GM21515 (cell line): ENCODE measurements at regions not wholly inside any gene's neighbourhood (a gene's known extent, or its start where the extent isn't known, plus 50 kb on each side); places are given as distances from the start of the nearest gene placed in this dataset.
"Not testable (repeated sequence)": the region's sequence is repeated elsewhere in the genome, so short reads cannot be mapped to it uniquely, and the experiment has no call there.

Source experiments
- ATAC-seq: cut with Tn5 transposase; IDR thresholded peaks from one replicate; pipeline ENCODE4 v1.9.1; 2021; ENCODE audit not compliant: unreplicated experiment

DNA sequence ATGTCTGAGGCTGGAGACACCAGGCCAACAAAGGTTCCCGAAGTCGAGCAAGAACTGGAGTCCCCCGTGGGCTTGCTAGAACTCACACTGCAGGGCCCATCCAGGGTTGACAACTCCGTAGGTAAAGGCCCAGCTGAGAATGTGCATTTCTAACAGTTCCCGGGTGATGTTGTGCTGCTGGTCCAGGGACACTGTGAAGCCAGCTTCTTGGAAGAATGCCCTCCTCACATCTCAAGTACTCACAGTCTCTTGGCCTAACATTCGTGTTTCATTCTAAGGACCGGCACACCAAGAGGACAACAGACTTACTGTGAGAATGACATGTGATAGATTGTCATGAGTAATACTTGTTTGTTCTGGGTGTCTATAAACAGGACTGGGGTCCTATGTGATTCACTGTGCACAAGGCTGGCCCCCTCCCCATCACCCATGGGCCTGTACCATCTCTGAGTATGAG is 682.3 kb upstream of the IGFBP3 start:
- no peak for ATAC-seq

DNA sequence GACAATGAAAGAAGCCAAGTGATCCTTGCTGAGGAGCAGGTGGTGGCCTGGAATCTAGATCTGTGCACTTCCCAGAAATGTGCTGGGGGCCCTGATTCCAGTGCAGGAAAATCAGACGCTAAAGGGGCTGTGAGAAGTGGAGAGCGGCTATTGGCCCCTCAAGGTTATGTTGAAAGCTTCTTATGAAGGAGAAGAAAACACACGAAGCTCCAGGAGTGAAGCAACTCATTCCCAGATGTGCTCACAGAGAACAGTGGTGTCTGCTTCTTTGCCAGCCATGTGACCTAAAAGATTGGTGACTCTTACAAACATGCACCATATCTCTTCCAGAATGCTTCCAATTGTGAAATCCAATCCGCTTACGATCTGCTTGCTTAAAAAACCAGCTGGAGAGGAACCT is 679.3 kb upstream of the IGFBP3 start:
- ATAC-seq: no peak

DNA sequence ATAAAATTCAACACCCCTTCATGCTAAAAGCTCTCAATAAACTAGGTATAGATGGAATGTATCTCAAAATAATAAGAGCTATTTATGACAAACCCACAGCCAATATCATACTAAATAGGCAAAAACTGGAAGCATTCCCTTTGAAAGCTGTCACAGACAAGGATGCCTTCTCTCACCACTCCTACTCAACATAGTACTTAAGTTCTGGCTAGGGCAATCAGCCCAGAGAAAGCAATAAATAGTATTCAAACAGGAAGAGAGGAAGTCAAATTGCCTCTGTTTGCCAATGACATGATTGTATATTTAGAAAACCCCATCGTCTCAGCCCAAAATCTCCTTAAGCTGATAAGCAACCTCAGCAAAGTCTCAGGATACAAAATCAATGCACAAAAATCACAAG is 673.8 kb upstream of the IGFBP3 start:
- ATAC-seq: not testable (repeated sequence)

- ATAC-seq: not testable (repeated sequence)
Observed at GRCh38 chr7:46590918-46591905, 670.1 kb upstream of the IGFBP3 start.

- no peak for ATAC-seq
Observed at GRCh38 chr7:46589286-46589685, 668.2 kb upstream of the IGFBP3 start.

DNA sequence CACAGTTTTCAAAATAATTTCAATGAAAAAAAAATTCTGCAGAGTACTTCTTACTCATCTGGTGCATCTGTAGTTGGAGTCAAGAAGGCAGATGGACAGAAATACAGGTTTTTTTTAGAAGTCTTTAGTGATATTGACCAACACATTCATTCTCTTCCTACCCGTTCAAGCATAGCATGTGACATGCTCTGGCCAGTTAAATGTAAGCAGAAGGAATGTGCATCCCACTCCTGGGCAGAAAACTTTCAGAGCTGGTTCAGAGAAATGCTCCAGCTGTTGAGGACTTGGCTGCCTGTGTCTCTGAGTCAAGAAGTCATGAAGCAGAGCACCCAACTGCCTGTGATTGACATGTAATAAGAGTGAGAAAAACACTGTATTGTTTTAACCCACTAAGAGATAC is 665.3 kb upstream of the IGFBP3 start:
- ATAC-seq: no peak

- no peak for ATAC-seq
Observed at GRCh38 chr7:46583656-46584055, 662.6 kb upstream of the IGFBP3 start.

DNA sequence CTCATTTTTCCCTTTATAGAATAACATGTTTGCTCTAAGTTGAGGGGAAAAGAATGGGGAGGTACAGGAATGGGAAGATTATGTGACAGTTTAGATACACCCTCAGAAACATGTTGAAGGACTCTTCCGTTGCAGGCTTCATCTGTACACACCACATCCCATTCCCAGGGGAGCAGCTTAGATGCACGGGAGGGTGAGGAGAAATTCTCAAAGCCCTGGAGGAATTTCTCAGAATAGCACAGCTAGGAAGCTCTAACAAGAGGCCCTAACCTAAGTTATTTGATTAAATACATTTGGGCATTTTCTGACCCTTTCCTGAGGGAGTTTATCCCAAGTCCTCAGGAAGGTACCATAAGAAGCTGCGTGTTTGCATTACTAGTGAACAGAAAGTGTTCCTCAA is 660.2 kb upstream of the IGFBP3 start:
- no peak for ATAC-seq

- no peak for ATAC-seq
Observed at GRCh38 chr7:46580766-46581165, 659.7 kb upstream of the IGFBP3 start.

- ATAC-seq: no peak
Observed at GRCh38 chr7:46577394-46577793, 656.3 kb upstream of the IGFBP3 start.

DNA sequence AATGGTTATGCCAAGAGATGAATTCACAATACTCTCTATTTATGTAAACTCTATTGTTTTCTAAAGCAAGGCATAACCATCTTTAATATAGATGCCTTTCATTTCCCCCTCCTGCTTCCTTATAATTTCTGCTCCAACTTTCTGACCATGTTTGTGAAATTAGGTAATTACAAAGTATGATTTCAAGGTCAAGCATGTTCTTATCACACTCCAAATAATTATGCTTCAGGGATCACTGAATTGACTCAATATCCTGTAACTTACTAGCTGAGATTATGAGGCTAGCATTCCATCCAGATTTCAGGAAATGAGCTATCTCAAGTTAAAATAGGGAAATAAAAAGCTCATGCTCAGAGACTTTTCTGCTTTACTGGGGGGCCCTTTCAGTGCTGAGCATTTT is 655.9 kb upstream of the IGFBP3 start:
- no peak for ATAC-seq

DNA sequence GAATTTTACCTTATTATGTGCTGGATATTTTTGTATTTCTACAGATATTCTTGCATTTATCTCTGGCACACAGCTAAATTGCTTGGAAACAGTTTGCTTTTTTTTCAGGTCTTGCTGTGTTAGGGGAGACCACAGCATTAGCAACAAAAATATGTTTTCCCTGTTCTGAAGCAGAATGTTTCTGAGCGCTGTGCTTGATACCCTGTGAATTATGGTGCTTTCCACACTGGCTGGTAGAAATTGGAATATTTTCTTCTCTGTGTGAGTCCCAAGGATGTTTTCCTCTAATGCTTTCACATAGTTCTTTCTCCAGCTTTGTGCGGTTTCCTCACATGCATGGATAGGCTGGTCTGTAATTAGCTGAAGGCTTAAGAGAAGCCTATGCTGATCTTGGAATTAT is 651.6 kb upstream of the IGFBP3 start:
- ATAC-seq: no peak

GRCh38 chr7:46571996-46572395 is 650.9 kb upstream of the IGFBP3 start:
- no peak for ATAC-seq

DNA sequence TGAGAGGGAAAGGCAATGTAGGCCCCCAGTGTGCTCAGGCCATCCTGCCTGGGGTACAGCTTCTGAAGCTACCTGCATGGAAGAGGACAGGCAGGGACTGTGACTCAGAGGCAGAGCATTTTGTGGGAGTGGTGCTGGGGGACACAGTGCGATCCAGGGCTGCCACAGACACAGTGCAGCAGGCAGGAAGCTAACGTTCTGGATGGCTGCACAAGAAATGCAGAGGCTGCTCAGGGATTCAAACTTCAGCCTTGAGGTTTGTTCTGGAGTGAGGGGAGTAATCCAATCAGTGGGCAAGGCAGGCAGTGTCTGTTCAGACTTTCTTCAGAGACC is 648.0 kb upstream of the IGFBP3 start:
- no peak for ATAC-seq

GRCh38 chr7:46568420-46569132 is 647.5 kb upstream of the IGFBP3 start:
- no peak for ATAC-seq

- ATAC-seq: no peak
Observed at GRCh38 chr7:46567858-46568257, 646.8 kb upstream of the IGFBP3 start.

GRCh38 chr7:46566097-46566774 is 645.2 kb upstream of the IGFBP3 start:
- no peak for ATAC-seq

- no peak for ATAC-seq
Observed at GRCh38 chr7:46565253-46566096, 644.4 kb upstream of the IGFBP3 start.

DNA sequence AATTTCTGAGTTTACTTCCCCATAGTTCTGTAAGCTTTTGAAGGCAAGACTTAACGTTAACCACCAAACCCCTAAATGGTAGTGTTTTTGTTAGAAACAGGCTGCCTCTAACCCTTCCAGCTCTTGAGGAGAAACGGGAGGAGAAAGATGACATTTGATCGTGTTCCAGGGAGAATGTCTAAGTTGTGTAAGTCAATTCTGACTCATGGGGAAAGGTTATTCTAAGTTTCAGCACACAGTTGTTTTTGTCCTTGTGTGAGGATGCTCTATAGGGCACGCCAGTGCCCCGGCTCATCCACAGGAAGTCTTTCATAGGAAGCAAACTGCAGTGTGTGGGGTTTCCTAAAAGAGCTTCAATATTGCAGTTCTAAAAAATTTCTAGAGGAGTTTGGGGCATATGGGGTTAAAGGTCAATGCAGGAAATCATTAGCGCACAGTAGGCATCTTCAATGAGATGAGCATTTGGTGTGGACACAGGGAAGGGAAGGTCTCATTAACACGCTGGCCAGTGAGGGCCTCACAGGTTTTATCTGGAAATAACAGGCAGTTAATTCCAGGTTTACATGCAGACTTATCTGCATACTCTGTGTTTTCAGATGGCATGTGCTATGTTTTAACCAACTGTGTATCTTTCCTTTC is 638.2 kb upstream of the IGFBP3 start:
- ATAC-seq: no peak

- ATAC-seq: no peak
Observed at GRCh38 chr7:46558482-46559193, 637.6 kb upstream of the IGFBP3 start.
